ENCODE measurements at regions not wholly inside any gene's neighbourhood (a gene's known extent, or its start where the extent isn't known, plus 50 kb on each side); places are given as distances from the start of the nearest gene placed in this dataset.
A peak's percentile ranks its signal among the peaks of the same experiment; 100 is the strongest.

- ATAC-seq = no peak
- CTCF ChIA-PET (ENCODE audit: low intra/inter-chr PET ratio) = no interaction called here
Observed at GRCh38 chr5:87594566-87594965, 181.8 kb upstream of the CCNH start.

More at GRCh38 chr5:87594566-87594965, 181.8 kb upstream of the CCNH start:
- H3K9me1 ChIP-seq (ENCODE audit: control insufficient read depth, insufficient read depth, low read length) = no peaks in the 10 kb centered on the region
- no peaks in the 10 kb centered on the region for H3K4me1 ChIP-seq (replicated peaks in 1 of 2; ENCODE audit: control insufficient read depth in 2 of 2, insufficient read depth in 2 of 2, low read length in 2 of 2)
- in situ Hi-C loops (cut with MboI) = no loop called here
- H3K36me3 ChIP-seq (ENCODE audit: control insufficient read depth, insufficient read depth, low read length) = no peaks in the 10 kb centered on the region
- no peaks in the 10 kb centered on the region for H4K20me1 ChIP-seq (replicated peaks; ENCODE audit: control insufficient read depth, insufficient read depth, low read length)
- no peaks in the 10 kb centered on the region for H3K27me3 ChIP-seq (ENCODE audit: control insufficient read depth in 2 of 2, insufficient read depth in 2 of 2, low read length in 2 of 2)
- no peak overlapping the region for H3K27ac ChIP-seq (ENCODE audit: extremely low read depth, low read depth, low read length)
- FAIRE-seq (no peak), DNase-seq (ENCODE audit: extremely low read depth in 1 of 4, low spot score in 3 of 4) (no peak)
- POLR2A ChIA-PET = no interaction called here
- H3K4me3 ChIP-seq = no peak overlapping the region
- WGBS (ENCODE audit: insufficient coverage, low coverage, missing lambda C conversion rate) = 0% methylated on average over 1 of the region's 1 CpG
- BruUV-seq (replicated peaks) = no TSS peak
- H3K79me2 ChIP-seq (ENCODE audit: control insufficient read depth, insufficient read depth, low read length) = no peaks in the 10 kb centered on the region
- peak; percentile 74 for TF ChIP-seq MAFG (tag; conservative IDR thresholded peaks at IDR 0.05)
- TF ChIP-seq ZNF140 (CRISPR knock-in tag; IDR thresholded peaks at IDR 0.05) = no peak
- TF ChIP-seq BACH1 (tag; IDR thresholded peaks at IDR 0.05) = no peak
- TF ChIP-seq MAFK (IDR thresholded peaks at IDR 0.05; ENCODE audit: low read length) = peak; percentile 90
- peak; percentile 59 for TF ChIP-seq C11orf30 (IDR thresholded peaks at IDR 0.05; ENCODE audit: low read depth)
- no peak for TF ChIP-seq TCF7 (IDR thresholded peaks at IDR 0.05; ENCODE audit: borderline replicate concordance)
- TF ChIP-seq JUND (IDR thresholded peaks at IDR 0.05; ENCODE audit: borderline replicate concordance, low read depth, low read length) = no peak
- no peak for TF ChIP-seq JUND (tag; IDR thresholded peaks at IDR 0.05; ENCODE audit: borderline replicate concordance, low read depth, low read length)
- TF ChIP-seq ZNF316 (IDR thresholded peaks at IDR 0.05) = peak; percentile 74
- TF ChIP-seq ESRRA (IDR thresholded peaks at IDR 0.05; ENCODE audit: borderline replicate concordance, low read depth) = no peak
- no peak for TF ChIP-seq THRA (IDR thresholded peaks at IDR 0.05)
- TF ChIP-seq MAFF (IDR thresholded peaks at IDR 0.05; ENCODE audit: low read length) = peak; percentile 86
- no peak for TF ChIP-seq CHD2 (IDR thresholded peaks at IDR 0.05; ENCODE audit: low read depth, low read length)
- H3K9me3 ChIP-seq (replicated peaks; ENCODE audit: control insufficient read depth, insufficient read depth, low read depth, low read length) = no peaks in the 10 kb centered on the region
- no peak overlapping the region for H3K9ac ChIP-seq (ENCODE audit: insufficient read depth in 1 of 2, low read depth in 2 of 2, low read length in 2 of 2)
- H2AFZ ChIP-seq (ENCODE audit: low read depth, low read length) = no peak overlapping the region
- intact Hi-C loops (cut with micrococcal nuclease) = no loop called here
- H3K4me2 ChIP-seq (ENCODE audit: insufficient read depth, low read length) = no peak overlapping the region

Measured in K562 (cell line).